ENCODE measurements at regions not wholly inside any gene's neighbourhood (a gene's known extent, or its start where the extent isn't known, plus 50 kb on each side); places are given as distances from the start of the nearest gene placed in this dataset.

GRCh38 chr18:4851301-4851976, 345.6 kb downstream of the AKAIN1 start:
- TF ChIP-seq, protein P1, sequence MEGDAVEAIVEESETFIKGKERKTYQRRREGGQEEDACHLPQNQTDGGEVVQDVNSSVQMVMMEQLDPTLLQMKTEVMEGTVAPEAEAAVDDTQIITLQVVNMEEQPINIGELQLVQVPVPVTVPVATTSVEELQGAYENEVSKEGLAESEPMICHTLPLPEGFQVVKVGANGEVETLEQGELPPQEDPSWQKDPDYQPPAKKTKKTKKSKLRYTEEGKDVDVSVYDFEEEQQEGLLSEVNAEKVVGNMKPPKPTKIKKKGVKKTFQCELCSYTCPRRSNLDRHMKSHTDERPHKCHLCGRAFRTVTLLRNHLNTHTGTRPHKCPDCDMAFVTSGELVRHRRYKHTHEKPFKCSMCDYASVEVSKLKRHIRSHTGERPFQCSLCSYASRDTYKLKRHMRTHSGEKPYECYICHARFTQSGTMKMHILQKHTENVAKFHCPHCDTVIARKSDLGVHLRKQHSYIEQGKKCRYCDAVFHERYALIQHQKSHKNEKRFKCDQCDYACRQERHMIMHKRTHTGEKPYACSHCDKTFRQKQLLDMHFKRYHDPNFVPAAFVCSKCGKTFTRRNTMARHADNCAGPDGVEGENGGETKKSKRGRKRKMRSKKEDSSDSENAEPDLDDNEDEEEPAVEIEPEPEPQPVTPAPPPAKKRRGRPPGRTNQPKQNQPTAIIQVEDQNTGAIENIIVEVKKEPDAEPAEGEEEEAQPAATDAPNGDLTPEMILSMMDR (IDR thresholded peaks at IDR 0.05) = no peak
- no peak for TF ChIP-seq POLR2A (IDR thresholded peaks at IDR 0.05)
